Activated naive CD4-positive, alpha-beta T cell treated with anti-CD3 and anti-CD28 coated beads, Interleukin-2, amount 50 U/mL, for 24 hours (primary cell): ENCODE measurements at regions not wholly inside any gene's neighbourhood (a gene's known extent, or its start where the extent isn't known, plus 50 kb on each side); places are given as distances from the start of the nearest gene placed in this dataset.

Source experiments
- H3K27ac Mint-ChIP-seq: one replicate; pipeline ENCODE4 v1.8.0; 2021; ENCODE audit warnings: mild to moderate bottlenecking, mixed read lengths
- H3K27me3 Mint-ChIP-seq: one replicate; pipeline ENCODE4 v1.8.0; 2021; ENCODE audit warnings: mixed read lengths
- H3K36me3 Mint-ChIP-seq: one replicate; pipeline ENCODE4 v1.8.0; 2021; ENCODE audit warnings: mixed read lengths
- H3K4me1 Mint-ChIP-seq: one replicate; pipeline ENCODE4 v1.8.0; 2021; ENCODE audit warnings: mixed read lengths
- H3K4me3 Mint-ChIP-seq: one replicate; pipeline ENCODE4 v1.8.0; 2021; ENCODE audit warnings: mild to moderate bottlenecking, mixed read lengths
- H3K9me3 Mint-ChIP-seq: one replicate; pipeline ENCODE4 v1.8.0; 2021; ENCODE audit warnings: mixed read lengths

GRCh38 chr12:115898670-115899069 lies 378.8 kb downstream of the MED13L start:
- H3K4me1 Mint-ChIP-seq = no peaks in the 10 kb centered on the region
- H3K36me3 Mint-ChIP-seq = no peaks in the 10 kb centered on the region

GRCh38 chr12:115897729-115898128 lies 379.8 kb downstream of the MED13L start:
- H3K27me3 Mint-ChIP-seq = peaks cover 15% of the 10 kb centered on the region
- H3K36me3 Mint-ChIP-seq = no peaks in the 10 kb centered on the region
- H3K4me1 Mint-ChIP-seq = no peaks in the 10 kb centered on the region
- H3K27ac Mint-ChIP-seq = no peak overlapping the region
- peaks cover 5% of the 10 kb centered on the region for H3K9me3 Mint-ChIP-seq
- no peak overlapping the region for H3K4me3 Mint-ChIP-seq

More at GRCh38 chr12:115898670-115899069, 378.8 kb downstream of the MED13L start:
- peaks cover 13% of the 10 kb centered on the region for H3K27me3 Mint-ChIP-seq
- H3K9me3 Mint-ChIP-seq = peaks cover 8% of the 10 kb centered on the region
- H3K27ac Mint-ChIP-seq = no peak overlapping the region
- H3K4me3 Mint-ChIP-seq = no peak overlapping the region

DNA sequence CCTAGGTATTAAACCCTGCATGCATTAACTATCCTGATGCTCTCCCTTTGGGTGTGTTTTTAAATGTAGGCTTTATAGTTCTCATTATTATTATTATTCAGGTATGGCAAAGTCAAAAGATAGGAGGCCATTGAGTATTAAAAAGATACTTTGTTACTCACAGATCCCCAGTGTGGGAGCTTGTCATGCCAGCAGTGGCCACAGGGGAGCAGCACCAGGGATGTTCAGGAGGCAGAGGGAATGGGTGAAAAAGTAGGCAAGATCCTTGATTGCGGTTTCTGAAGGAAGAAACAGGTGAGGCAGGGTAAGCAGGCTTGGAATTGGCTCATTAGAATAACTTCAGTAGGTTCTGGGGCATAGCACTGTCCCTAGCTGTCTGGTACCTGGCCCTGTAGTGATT lies 382.2 kb downstream of the MED13L start:
- no peak overlapping the region for H3K4me3 Mint-ChIP-seq
- peaks cover 5% of the 10 kb centered on the region for H3K9me3 Mint-ChIP-seq
- H3K4me1 Mint-ChIP-seq = no peaks in the 10 kb centered on the region
- no peak overlapping the region for H3K27ac Mint-ChIP-seq
- H3K27me3 Mint-ChIP-seq = peaks cover 15% of the 10 kb centered on the region
- H3K36me3 Mint-ChIP-seq = no peaks in the 10 kb centered on the region

DNA sequence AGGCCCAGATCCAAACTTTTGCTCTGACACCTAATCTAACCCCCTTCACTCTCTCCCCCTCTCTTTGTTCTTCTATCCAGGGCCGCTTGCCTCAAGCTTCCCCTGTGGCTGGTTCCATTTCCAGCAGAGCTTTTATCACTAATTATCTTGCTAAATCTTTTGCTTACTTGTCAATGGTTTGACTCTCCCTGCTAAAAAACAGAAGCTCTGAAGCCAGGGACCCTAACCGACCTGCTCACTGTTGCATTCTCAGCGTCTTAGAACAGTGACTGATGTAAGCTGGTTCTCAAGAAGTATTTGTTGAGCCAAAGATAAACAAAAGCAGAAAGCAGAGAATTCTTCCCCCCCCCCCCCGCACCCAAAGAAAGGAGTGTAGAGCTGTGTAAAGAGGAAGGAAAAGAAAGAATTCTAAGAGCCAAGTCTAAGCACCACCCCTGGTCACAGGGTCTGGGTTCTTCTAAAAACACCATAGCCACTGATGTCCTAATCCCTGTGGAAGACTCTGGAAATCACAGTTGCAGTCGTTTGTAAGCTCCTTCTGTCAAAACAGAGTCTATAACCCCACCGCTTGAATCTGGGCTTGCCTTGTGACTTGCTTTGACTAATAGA lies 385.8 kb downstream of the MED13L start:
- Mint-ChIP-seq H3K4me1 (no peaks in the 10 kb centered on the region), H3K36me3 (no peaks in the 10 kb centered on the region), H3K27me3 (peaks cover 18% of the 10 kb centered on the region), H3K4me3 (no peak overlapping the region), H3K9me3 (peaks cover 5% of the 10 kb centered on the region), H3K27ac (no peak overlapping the region)

GRCh38 chr12:115886666-115887065 lies 390.8 kb downstream of the MED13L start:
- Mint-ChIP-seq H3K27me3 (peaks cover 12% of the 10 kb centered on the region), H3K36me3 (no peaks in the 10 kb centered on the region)

GRCh38 chr12:115885040-115885690 lies 392.3 kb downstream of the MED13L start:
- H3K27me3 Mint-ChIP-seq = peaks cover 12% of the 10 kb centered on the region
- H3K27ac Mint-ChIP-seq = no peak overlapping the region
- no peak overlapping the region for H3K4me3 Mint-ChIP-seq
- H3K9me3 Mint-ChIP-seq = no peaks in the 10 kb centered on the region
- H3K4me1 Mint-ChIP-seq = no peaks in the 10 kb centered on the region
- H3K36me3 Mint-ChIP-seq = no peaks in the 10 kb centered on the region

More at GRCh38 chr12:115886666-115887065, 390.8 kb downstream of the MED13L start:
- Mint-ChIP-seq H3K4me3 (no peak overlapping the region), H3K9me3 (no peaks in the 10 kb centered on the region), H3K27ac (no peak overlapping the region), H3K4me1 (no peaks in the 10 kb centered on the region)

GRCh38 chr12:115882936-115883335 lies 394.6 kb downstream of the MED13L start:
- H3K27me3 Mint-ChIP-seq = peaks cover 16% of the 10 kb centered on the region
- H3K36me3 Mint-ChIP-seq = no peaks in the 10 kb centered on the region
- H3K4me1 Mint-ChIP-seq = no peaks in the 10 kb centered on the region
- no peak overlapping the region for H3K27ac Mint-ChIP-seq
- H3K4me3 Mint-ChIP-seq = no peak overlapping the region
- no peaks in the 10 kb centered on the region for H3K9me3 Mint-ChIP-seq

DNA sequence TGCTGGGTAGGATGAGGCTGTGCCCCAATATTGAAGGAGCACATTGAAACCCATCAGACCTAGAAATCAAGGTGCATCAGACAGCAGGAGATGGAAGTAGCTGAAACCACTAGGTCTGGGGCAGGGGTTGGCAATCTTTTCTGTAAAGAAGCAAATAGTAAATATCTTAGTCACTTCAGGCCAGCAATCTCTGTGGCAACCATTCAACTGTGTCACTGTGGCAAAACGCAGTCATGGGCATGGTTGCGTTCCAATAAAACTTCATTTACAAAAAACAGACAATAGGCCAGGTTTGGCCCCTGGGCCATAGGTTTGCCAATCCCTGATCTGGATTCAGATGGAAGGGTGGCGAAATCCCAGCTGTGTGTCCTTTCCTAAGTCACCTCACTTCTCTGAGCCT lies 397.3 kb downstream of the MED13L start:
- Mint-ChIP-seq H3K9me3 (no peaks in the 10 kb centered on the region), H3K27me3 (peaks cover 12% of the 10 kb centered on the region), H3K4me3 (no peak overlapping the region), H3K36me3 (no peaks in the 10 kb centered on the region), H3K4me1 (no peaks in the 10 kb centered on the region), H3K27ac (no peak overlapping the region)

- Mint-ChIP-seq H3K27me3 (peaks cover 13% of the 10 kb centered on the region), H3K27ac (no peak overlapping the region), H3K9me3 (peaks cover 5% of the 10 kb centered on the region), H3K4me3 (no peak overlapping the region), H3K36me3 (no peaks in the 10 kb centered on the region), H3K4me1 (no peaks in the 10 kb centered on the region)
Observed at GRCh38 chr12:115879354-115879753, 398.1 kb downstream of the MED13L start.

GRCh38 chr12:115873451-115874082 lies 403.9 kb downstream of the MED13L start:
- no peak overlapping the region for H3K27ac Mint-ChIP-seq
- no peaks in the 10 kb centered on the region for H3K4me1 Mint-ChIP-seq
- no peak overlapping the region for H3K4me3 Mint-ChIP-seq
- H3K9me3 Mint-ChIP-seq = peaks cover 5% of the 10 kb centered on the region
- H3K27me3 Mint-ChIP-seq = peaks cover 36% of the 10 kb centered on the region
- no peaks in the 10 kb centered on the region for H3K36me3 Mint-ChIP-seq

- Mint-ChIP-seq H3K9me3 (peaks cover 5% of the 10 kb centered on the region), H3K27me3 (peaks cover 41% of the 10 kb centered on the region), H3K4me3 (no peak overlapping the region), H3K36me3 (no peaks in the 10 kb centered on the region), H3K27ac (no peak overlapping the region), H3K4me1 (no peaks in the 10 kb centered on the region)
Observed at GRCh38 chr12:115872919-115873357, 404.6 kb downstream of the MED13L start.

- no peaks in the 10 kb centered on the region for H3K4me1 Mint-ChIP-seq
- no peak overlapping the region for H3K27ac Mint-ChIP-seq
- H3K27me3 Mint-ChIP-seq = peaks cover 41% of the 10 kb centered on the region
- H3K9me3 Mint-ChIP-seq = peaks cover 5% of the 10 kb centered on the region
- no peaks in the 10 kb centered on the region for H3K36me3 Mint-ChIP-seq
- H3K4me3 Mint-ChIP-seq = no peak overlapping the region
Observed at GRCh38 chr12:115872212-115872611, 405.3 kb downstream of the MED13L start.

DNA sequence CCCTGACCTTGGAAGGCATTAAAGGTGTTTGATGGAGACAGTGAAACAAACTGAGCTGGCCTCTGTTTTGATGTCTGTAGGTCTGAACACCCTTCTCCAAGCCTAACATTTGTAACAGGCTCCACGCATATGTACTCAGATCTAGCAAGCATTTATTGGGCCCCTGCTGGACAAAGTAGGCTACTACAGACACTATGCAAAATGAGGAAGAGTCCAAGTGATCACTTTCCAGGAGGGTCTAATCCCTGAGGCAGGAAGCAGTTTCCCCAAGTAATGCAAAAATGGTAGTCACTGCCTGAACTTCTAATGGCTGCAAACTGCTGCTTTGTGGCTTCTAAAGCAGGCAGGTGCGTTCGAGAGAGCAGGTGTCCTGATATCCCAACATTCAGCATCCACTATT lies 405.8 kb downstream of the MED13L start:
- Mint-ChIP-seq H3K27me3 (peaks cover 41% of the 10 kb centered on the region), H3K36me3 (no peaks in the 10 kb centered on the region), H3K27ac (no peak overlapping the region), H3K4me3 (no peak overlapping the region), H3K4me1 (no peaks in the 10 kb centered on the region), H3K9me3 (peaks cover 5% of the 10 kb centered on the region)

DNA sequence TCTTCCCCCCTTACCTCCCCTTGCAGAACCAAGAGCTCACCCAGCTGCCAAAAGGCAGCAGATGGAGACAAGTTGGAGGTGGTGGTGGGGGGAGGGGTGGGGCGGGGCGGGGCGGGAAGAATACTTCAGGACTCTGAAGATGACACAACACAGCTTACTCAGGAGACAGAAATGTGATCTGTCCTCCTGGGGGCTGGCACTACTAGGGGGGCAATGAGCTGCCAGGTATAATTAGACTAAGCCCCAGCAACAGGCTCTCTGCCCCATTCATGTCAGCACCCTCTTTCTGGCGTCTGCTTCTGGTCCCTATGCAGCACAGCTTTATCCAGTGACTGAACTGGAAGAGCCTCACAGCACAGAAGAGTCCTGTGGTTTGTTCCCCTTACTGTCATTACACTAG lies 407.0 kb downstream of the MED13L start:
- Mint-ChIP-seq H3K4me3 (no peak overlapping the region), H3K4me1 (no peaks in the 10 kb centered on the region), H3K27me3 (peaks cover 43% of the 10 kb centered on the region), H3K27ac (no peak overlapping the region), H3K36me3 (no peaks in the 10 kb centered on the region), H3K9me3 (peaks cover 5% of the 10 kb centered on the region)

GRCh38 chr12:115870021-115870420 lies 407.5 kb downstream of the MED13L start:
- H3K36me3 Mint-ChIP-seq = no peaks in the 10 kb centered on the region
- no peak overlapping the region for H3K4me3 Mint-ChIP-seq
- peaks cover 4% of the 10 kb centered on the region for H3K9me3 Mint-ChIP-seq
- peaks cover 43% of the 10 kb centered on the region for H3K27me3 Mint-ChIP-seq
- H3K4me1 Mint-ChIP-seq = no peaks in the 10 kb centered on the region
- H3K27ac Mint-ChIP-seq = no peak overlapping the region

GRCh38 chr12:115869604-115870003 lies 407.9 kb downstream of the MED13L start:
- Mint-ChIP-seq H3K4me3 (no peak overlapping the region), H3K36me3 (no peaks in the 10 kb centered on the region), H3K27me3 (peaks cover 40% of the 10 kb centered on the region), H3K27ac (no peak overlapping the region), H3K9me3 (peaks cover under 1% of the 10 kb centered on the region), H3K4me1 (no peaks in the 10 kb centered on the region)
